Right lobe of liver (tissue), 6 donors: ENCODE measurements at regions not wholly inside any gene's neighbourhood (a gene's known extent, or its start where the extent isn't known, plus 50 kb on each side); places are given as distances from the start of the nearest gene placed in this dataset.

Experiments
- ATAC-seq, 4 donors: fragments of 200-7000 bp; cut with Tn5 transposase; one replicate each; pipeline ENCODE4 v1.9.1; 2020; ENCODE audit warnings: mild to moderate bottlenecking in 4 of 4, moderate library complexity in 4 of 4
- DNase-seq, 3 donors: peaks; one replicate each; pipeline ENCODE4 v3.0.0-alpha.2; 2020
- H3K27ac ChIP-seq, 3 donors: fragments of 200-600 bp; one replicate each; pipeline ENCODE4 v1.8.0; 2022
- H3K27me3 ChIP-seq, 2 donors: fragments of 200-600 bp; one replicate each; pipeline ENCODE4 v1.8.0; 2022
- H3K36me3 ChIP-seq, 4 donors: fragments of 200-600 bp; sonication (generic) in 1 of 4; one replicate each; pipeline versions ENCODE4 v1.5.1 to v1.8.0; 2017 to 2022; ENCODE audit warnings: control low read depth in 1 of 4
- H3K4me1 ChIP-seq, 4 donors: fragments of 200-600 bp; sonication (generic) in 1 of 4; one replicate each; pipeline versions ENCODE4 v1.5.1 to v1.8.0; 2017 to 2022; ENCODE audit warnings: control low read depth in 1 of 4
- H3K4me3 ChIP-seq, 3 donors: fragments of 200-600 bp; one replicate each; pipeline ENCODE4 v1.8.0; 2022
- H3K9me3 ChIP-seq, 4 donors: fragments of 200-600 bp; sonication (generic) in 1 of 4; one replicate each; pipeline versions ENCODE4 v1.5.1 to v1.8.0; 2017 to 2022; ENCODE audit warnings: control low read depth in 1 of 4
- CTCF ChIP-seq, 4 donors: fragments of 200-600 bp in 3 of 4; fragments of 450-650 bp in 1 of 4; IDR thresholded peaks; one replicate each; pipeline versions ENCODE4 v1.5.1 to v1.8.0; 2016 to 2022; ENCODE audit warnings: antibody characterized with exemption in 4 of 4, mild to moderate bottlenecking in 2 of 4
- POLR2A ChIP-seq: fragments of 450-650 bp; IDR thresholded peaks from one replicate; pipeline ENCODE4 v1.6.1; 2017; ENCODE audit warnings: antibody characterized with exemption, mild to moderate bottlenecking
- WGBS: methylation state at CpG from one replicate; pipeline ENCODE4 v1.1.6; 2018; ENCODE audit warnings: low coverage, low lambda C conversion rate; ENCODE audit not compliant: insufficient coverage; ENCODE audit errors: missing lambda C conversion rate; 5-methylcytosine and 5-hydroxymethylcytosine counted together
- intact Hi-C, 2 donors: fragments of 100-400 bp; cut with DNase I; formaldehyde crosslinking; loops; one replicate each; pipeline versions ENCODE4 v1.11.2 to v1.14.1; 2022
- donor health status: DM: no; HTN: yes; CAD: no.
- donor health status: DM: no; HTN: no; CAD: no.
- donor health status: DM: no; HTN: no; CAD: no.
- donor health status: DM: no; HTN: yes; CAD: no.
- donor health status: DM: no; HTN: yes; CAD: no.

GRCh38 chr2:234128606-234129005 is 78.1 kb downstream of the SPP2 start:
- H3K27me3 ChIP-seq, result no peaks in the 10 kb centered on the region
- H3K27ac ChIP-seq, result no peak overlapping the region
- no peaks in the 10 kb centered on the region for H3K4me1 ChIP-seq
- TF ChIP-seq POLR2A (no peak), CTCF (IDR thresholded peaks at IDR 0.05) (no peak)
- no CpG with 5 or more reads among the region's 1 CpG for WGBS
- H3K36me3 ChIP-seq, result no peaks in the 10 kb centered on the region
- H3K4me3 ChIP-seq, result no peak overlapping the region
- no peak for DNase-seq
- ATAC-seq, result no peak
- no peaks in the 10 kb centered on the region for H3K9me3 ChIP-seq
- intact Hi-C loops, result no loop called here
